ENCODE measurements at regions not wholly inside any gene's neighbourhood (a gene's known extent, or its start where the extent isn't known, plus 50 kb on each side); places are given as distances from the start of the nearest gene placed in this dataset.
"Not testable (repeated sequence)": the region's sequence is repeated elsewhere in the genome, so short reads cannot be mapped to it uniquely, and the experiment has no call there.

DNA sequence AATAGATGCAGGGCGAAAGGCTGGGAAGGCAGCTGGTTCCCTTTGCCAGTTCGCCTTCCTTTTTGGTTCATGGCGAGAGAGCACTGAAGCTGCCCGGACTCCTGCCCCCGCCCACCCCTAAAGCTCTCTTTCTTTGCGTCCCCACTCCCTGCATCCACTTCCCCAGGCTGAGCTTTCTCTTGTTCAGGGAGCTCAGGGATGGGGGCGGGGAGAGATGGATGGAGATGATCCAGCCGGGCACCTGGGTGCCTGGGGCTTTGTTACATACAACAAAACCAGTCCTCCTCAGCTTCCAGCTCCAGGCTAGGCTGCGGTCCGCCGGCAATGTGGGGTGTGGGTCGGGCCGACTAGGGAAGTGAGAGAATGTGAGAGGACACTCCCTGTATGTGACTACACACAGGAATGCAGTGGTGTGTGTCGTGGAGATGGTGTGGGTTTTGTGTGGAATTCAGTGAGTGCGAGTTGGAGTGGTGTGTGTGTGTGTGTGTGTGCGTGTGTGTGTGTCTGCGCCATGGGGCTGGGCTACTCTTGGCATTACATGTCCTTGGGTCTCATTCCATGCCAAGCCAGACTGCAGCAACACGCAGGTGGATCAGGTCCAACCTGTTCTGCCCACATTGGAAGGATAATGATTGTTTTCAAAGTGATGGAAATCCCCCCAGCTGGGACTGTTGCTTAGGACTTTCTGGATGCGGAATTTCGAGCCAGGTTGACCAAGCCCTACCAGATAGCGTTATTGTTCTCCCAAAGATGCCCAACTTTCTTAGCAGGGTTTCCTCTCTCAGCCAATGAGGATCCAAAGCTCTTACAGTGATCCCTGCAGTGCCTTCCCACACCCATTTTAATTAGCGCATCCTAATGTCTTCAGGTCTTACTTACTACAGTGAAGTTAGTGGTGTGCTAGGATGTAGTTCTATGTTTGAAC, 149.4 kb upstream of the CHRDL1 start:
- DNase-seq = no peak
- H3K36me3 Mint-ChIP-seq (ENCODE audit: low read depth) = no peaks in the 10 kb centered on the region
- no peaks in the 10 kb centered on the region for H3K9me3 Mint-ChIP-seq
- H3K4me1 Mint-ChIP-seq (ENCODE audit: low read depth) = no peaks in the 10 kb centered on the region
- no peak overlapping the region for H3K27ac Mint-ChIP-seq
- H3K4me3 Mint-ChIP-seq = no peak overlapping the region
- peaks cover 73% of the 10 kb centered on the region for H3K27me3 Mint-ChIP-seq

DNA sequence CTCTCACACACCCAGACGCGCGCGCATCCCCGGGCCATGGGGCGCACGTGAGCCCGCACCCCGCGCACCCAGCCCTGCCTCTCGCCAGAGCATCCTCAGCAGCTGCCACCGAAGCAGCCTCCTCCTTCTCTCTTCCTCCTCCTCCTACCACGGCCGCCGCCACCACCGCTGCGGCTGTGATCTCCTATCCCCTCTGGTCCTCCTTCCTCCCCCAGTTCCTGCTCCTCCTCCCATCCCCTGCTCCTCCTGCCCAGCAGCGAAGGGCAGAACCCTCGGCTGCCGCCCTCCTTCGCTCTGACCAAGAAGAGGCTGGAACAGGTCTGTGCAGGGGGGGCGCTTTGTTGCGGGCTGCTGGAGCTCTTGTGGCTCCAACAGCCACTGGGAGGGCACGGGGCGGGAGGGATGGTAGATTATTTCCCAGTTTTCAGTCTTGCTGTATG, 148.7 kb upstream of the CHRDL1 start:
- no peaks in the 10 kb centered on the region for H3K36me3 Mint-ChIP-seq (ENCODE audit: low read depth)
- H3K4me1 Mint-ChIP-seq (ENCODE audit: low read depth) = no peaks in the 10 kb centered on the region
- no peak for DNase-seq
- peaks cover 70% of the 10 kb centered on the region for H3K27me3 Mint-ChIP-seq
- H3K27ac Mint-ChIP-seq = no peak overlapping the region
- H3K4me3 Mint-ChIP-seq = no peak overlapping the region
- H3K9me3 Mint-ChIP-seq = no peaks in the 10 kb centered on the region

DNA sequence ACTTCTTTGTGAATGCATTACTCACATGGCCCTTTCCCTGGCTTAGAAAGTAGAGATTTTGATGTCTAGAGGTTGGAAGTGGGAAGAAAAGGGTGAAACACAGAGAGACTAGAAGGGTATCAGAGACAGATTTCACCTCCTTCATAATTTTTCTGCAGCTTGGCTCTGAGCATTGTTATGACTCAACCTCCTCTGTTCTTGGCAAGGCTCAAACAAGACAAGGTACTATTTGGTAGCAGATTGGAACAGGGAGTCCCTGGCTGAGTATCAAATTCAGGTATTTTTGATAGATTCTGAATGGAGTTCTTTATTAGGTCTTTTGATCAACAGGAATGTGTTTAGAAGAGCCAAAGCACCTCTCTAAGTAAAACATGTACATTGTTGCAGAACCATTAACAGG, 146.3 kb upstream of the CHRDL1 start:
- Mint-ChIP-seq H3K4me1 (ENCODE audit: low read depth) (no peaks in the 10 kb centered on the region), H3K9me3 (no peaks in the 10 kb centered on the region), H3K27me3 (peaks cover 59% of the 10 kb centered on the region), H3K27ac (no peak overlapping the region), H3K4me3 (no peak overlapping the region), H3K36me3 (ENCODE audit: low read depth) (no peaks in the 10 kb centered on the region)
- DNase-seq = no peak

DNA sequence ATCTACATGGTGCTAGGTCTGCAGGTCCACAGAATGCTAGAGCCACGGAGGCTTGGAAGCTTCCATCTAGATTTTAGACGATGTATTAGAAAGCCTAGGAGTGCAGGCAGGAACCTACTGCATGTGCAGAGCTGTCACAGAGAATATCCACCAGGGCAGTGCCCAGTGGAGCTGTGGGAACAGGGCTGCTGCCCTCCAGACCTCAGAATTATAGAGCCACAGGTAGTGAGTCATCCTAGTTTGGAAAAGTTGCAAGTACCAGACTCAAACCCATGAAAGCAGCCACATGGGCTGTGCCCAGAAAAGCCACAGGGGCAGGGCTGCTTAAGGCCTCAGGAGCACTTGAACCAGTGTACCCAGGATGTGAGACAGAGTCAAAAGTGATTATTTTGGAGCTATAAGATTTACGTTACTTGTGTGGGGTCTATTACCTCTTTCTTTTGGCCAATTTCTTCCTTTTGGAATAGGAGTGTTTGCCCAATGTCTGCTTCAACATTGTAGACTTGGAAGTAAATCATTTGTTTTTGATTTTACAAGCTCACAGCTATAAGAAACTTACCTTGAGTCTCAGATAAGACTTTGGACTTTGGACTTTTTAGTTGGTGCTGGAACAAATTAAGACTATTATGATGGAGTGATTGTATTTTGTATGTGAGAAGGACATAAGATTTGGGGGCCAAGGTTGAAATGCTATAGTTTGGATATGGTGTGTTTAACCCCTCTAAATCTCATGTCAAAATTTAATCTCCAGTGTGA, 143.5 kb upstream of the CHRDL1 start:
- H3K4me3 Mint-ChIP-seq = no peak overlapping the region
- H3K27ac Mint-ChIP-seq = no peak overlapping the region
- H3K36me3 Mint-ChIP-seq (ENCODE audit: low read depth) = no peaks in the 10 kb centered on the region
- no peaks in the 10 kb centered on the region for H3K9me3 Mint-ChIP-seq
- peaks cover 43% of the 10 kb centered on the region for H3K27me3 Mint-ChIP-seq
- no peaks in the 10 kb centered on the region for H3K4me1 Mint-ChIP-seq (ENCODE audit: low read depth)
- DNase-seq = no peak

DNA sequence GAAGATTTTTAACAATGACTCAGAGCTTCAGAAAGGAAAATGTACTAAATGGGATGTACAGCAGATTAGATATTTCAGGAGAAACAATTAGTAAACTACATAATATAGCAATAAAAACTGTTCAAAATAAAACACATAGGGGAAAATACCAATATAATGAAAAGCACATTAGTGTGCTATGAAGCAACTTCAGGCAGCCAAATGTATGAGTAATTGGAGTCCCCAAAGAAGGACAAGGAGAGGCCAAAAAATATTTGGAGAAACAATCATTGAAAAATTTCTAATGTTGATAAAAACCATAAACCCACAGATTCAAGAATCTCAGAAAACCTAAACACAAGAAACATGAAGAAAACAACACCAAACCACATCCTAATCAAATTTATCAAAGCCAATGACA, 129.3 kb upstream of the CHRDL1 start:
- Mint-ChIP-seq H3K4me1 (ENCODE audit: low read depth) (no peaks in the 10 kb centered on the region), H3K27ac (no peak overlapping the region), H3K9me3 (no peaks in the 10 kb centered on the region)

DNA sequence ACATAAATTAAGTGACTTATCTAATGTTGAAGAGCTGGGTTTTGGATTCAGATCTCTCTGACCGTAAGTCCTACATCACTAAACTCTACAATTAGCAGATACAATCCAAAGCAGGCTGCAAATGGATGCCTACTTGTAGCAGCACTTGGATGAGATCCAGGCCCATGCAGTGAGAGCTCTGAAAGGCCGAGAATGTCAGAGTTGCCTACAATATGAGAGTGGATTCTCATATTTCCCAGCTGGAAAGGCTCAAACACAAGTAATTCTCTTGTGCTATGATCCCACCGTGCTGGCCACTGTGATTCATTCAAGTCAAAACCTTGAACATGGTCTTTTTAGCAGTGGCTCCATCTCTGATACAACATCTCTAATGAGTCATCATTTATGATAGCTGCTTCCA, 125.4 kb upstream of the CHRDL1 start:
- H3K27me3 Mint-ChIP-seq = peaks cover 20% of the 10 kb centered on the region
- no peaks in the 10 kb centered on the region for H3K4me1 Mint-ChIP-seq (ENCODE audit: low read depth)
- H3K4me3 Mint-ChIP-seq = no peak overlapping the region
- no peak for DNase-seq
- no peak overlapping the region for H3K27ac Mint-ChIP-seq
- H3K36me3 Mint-ChIP-seq (ENCODE audit: low read depth) = no peaks in the 10 kb centered on the region
- no peaks in the 10 kb centered on the region for H3K9me3 Mint-ChIP-seq

More for the DNA sequence above, 129.3 kb upstream of the CHRDL1 start:
- no peak for DNase-seq
- Mint-ChIP-seq H3K36me3 (ENCODE audit: low read depth) (no peaks in the 10 kb centered on the region), H3K4me3 (no peak overlapping the region), H3K27me3 (peaks cover 32% of the 10 kb centered on the region)

DNA sequence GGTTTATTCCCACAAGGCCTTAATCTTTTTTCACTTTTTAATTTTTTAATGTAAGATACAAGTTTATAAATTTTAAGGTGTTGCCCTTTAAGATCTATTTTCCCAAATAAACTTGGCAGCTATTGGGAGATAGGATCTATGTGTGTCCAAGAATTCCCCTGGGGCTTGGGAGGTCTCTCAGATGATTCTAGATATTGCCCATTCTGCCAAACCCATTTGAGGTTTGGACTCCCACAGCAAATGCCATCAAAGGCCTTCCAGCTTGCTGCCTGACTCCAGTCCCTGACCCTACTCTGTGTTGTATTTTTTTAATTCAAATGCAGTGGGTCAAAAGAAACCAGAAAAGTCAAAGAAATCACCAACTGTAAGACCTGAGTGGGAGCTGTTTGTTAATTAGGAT, 120.0 kb upstream of the CHRDL1 start:
- DNase-seq = no peak
- Mint-ChIP-seq H3K4me3 (no peak overlapping the region), H3K36me3 (ENCODE audit: low read depth) (no peaks in the 10 kb centered on the region), H3K4me1 (ENCODE audit: low read depth) (no peaks in the 10 kb centered on the region), H3K27me3 (peaks cover 15% of the 10 kb centered on the region), H3K27ac (no peak overlapping the region), H3K9me3 (no peaks in the 10 kb centered on the region)

DNA sequence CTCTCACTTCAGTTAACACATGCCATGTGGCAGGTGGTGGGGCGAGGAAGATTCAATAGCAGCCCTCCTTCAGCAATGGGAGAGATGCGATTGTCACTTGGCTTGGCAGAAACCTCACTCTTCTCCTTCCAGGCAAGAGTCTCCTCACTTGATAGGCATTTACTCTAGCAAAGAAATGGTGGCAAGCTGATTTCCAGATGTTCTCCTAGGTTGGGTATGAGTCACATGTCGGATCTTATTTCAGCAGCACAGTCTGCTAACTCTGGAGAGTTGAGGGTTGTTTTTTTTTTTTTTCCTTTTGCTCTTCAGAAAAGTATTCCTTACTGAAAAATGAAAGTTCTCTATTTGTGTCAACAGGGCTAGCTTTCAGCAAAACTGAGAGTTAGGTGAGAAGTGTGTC, 119.5 kb upstream of the CHRDL1 start:
- H3K9me3 Mint-ChIP-seq = no peaks in the 10 kb centered on the region
- no peaks in the 10 kb centered on the region for H3K36me3 Mint-ChIP-seq (ENCODE audit: low read depth)
- no peak for DNase-seq
- peaks cover 18% of the 10 kb centered on the region for H3K27me3 Mint-ChIP-seq
- no peak overlapping the region for H3K4me3 Mint-ChIP-seq
- no peak overlapping the region for H3K27ac Mint-ChIP-seq
- H3K4me1 Mint-ChIP-seq (ENCODE audit: low read depth) = no peaks in the 10 kb centered on the region

DNA sequence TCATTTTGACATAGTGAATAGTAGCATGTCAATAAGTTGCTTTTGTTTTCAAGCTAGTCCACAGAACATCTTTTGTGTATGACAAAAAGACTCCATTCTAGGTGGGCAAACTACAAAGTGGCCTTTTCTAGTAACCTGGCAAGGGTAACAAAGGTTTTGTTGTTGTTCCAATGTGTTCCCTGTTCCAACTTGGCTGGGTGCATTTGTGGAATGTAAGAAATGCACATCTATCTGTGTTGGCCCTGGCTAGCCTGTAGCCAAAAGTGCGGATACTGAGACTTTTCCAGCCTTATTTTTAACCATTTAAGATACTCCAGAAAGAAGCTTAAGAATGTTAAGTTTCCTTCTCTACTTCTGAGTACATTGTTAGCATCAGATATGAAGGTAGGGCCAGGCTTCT, 118.7 kb upstream of the CHRDL1 start:
- Mint-ChIP-seq H3K27me3 (peaks cover 21% of the 10 kb centered on the region), H3K36me3 (ENCODE audit: low read depth) (no peaks in the 10 kb centered on the region), H3K4me3 (no peak overlapping the region), H3K27ac (no peak overlapping the region), H3K9me3 (no peaks in the 10 kb centered on the region), H3K4me1 (ENCODE audit: low read depth) (no peaks in the 10 kb centered on the region)
- DNase-seq = no peak

DNA sequence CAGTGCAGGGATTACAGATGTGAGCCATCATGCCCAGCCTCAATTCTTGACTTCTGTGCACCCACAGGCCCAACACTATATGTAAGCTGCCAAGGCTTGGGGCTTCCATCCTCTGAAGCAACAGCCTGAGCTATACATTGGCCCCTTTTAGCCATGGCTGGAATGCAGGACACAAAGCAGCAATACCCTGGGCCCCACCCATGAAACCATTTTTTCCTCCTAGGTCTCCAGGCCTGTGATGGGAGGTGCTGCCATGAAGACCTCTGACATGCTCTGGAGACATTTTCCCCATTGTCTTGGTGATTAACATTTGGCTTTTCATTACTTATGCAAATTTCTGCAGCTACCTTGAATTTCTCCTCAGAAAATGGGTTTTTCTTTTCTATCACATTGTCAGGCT, 109.1 kb upstream of the CHRDL1 start:
- H3K4me3 Mint-ChIP-seq; H3K9me3 Mint-ChIP-seq; DNase-seq; H3K36me3 Mint-ChIP-seq (ENCODE audit: low read depth); H3K4me1 Mint-ChIP-seq (ENCODE audit: low read depth); H3K27ac Mint-ChIP-seq: not testable (repeated sequence)
- peaks cover 31% of the 10 kb centered on the region for H3K27me3 Mint-ChIP-seq

DNA sequence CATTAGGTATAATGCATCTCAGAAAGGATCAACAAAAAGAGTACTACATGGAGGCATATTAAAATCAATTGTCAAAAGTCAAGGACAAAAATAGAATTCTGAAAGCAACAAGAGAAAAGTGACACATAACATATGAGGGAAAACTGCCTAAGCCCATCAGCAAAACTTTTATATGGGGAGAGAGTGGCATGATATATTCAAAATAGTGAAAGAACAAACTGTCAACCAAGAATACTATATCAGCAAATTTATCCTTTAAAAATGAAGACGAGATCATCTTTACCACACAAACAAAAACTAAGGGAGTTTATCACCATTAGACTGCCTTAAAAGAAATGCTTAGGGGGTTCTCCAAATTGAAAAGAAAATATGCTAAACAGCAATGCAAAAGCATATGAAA, 86.4 kb upstream of the CHRDL1 start:
- no peak overlapping the region for H3K4me3 Mint-ChIP-seq
- H3K27me3 Mint-ChIP-seq = peaks cover 14% of the 10 kb centered on the region
- no peaks in the 10 kb centered on the region for H3K36me3 Mint-ChIP-seq (ENCODE audit: low read depth)
- no peak for DNase-seq
- H3K4me1 Mint-ChIP-seq (ENCODE audit: low read depth) = no peaks in the 10 kb centered on the region
- H3K9me3 Mint-ChIP-seq = peaks cover 20% of the 10 kb centered on the region
- H3K27ac Mint-ChIP-seq = no peak overlapping the region

DNA sequence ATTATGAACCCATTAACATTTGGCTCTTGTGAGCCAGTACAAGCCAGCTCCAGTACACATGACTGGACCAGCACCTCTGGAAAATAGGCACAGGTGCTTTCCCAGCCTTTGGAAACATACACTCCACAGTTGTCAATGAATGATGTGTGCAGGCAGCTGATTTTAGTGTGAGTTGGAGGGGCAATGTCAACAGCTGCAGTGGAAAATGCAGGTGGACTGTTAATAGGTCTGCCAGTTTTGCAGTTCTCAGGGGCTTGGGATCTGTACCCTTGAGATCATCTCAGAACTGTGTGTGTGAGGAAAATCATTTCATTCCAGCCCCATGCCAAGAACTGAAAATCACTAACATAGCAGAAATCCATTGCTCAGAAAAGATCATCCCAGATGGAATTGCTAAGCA, 81.7 kb upstream of the CHRDL1 start:
- DNase-seq = no peak
- H3K27ac Mint-ChIP-seq = no peak overlapping the region
- H3K27me3 Mint-ChIP-seq = peaks cover 25% of the 10 kb centered on the region
- no peak overlapping the region for H3K4me3 Mint-ChIP-seq
- no peaks in the 10 kb centered on the region for H3K36me3 Mint-ChIP-seq (ENCODE audit: low read depth)
- no peaks in the 10 kb centered on the region for H3K4me1 Mint-ChIP-seq (ENCODE audit: low read depth)
- H3K9me3 Mint-ChIP-seq = peaks cover 12% of the 10 kb centered on the region

DNA sequence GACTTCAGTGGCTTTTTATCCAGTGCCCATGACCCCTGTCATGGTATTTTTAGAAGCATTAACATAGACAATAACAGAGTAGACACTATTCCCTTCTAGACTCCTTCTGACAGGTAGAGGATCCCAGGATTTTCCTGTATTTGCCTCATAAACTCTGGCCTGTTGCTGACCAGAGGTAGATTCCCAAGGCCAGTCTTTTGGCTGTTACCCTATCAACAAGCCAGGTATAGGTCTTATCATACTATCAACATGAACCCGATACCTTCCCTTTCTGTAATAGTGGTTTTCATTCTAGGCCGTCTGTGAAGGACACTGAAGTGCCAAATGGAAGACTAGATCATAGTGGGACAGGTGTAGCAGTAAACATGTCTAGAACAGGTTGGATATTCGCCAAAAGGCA, 76.2 kb upstream of the CHRDL1 start:
- no peak overlapping the region for H3K27ac Mint-ChIP-seq
- no peak overlapping the region for H3K4me3 Mint-ChIP-seq
- no peaks in the 10 kb centered on the region for H3K36me3 Mint-ChIP-seq (ENCODE audit: low read depth)
- peaks cover 17% of the 10 kb centered on the region for H3K27me3 Mint-ChIP-seq
- no peak for DNase-seq
- H3K9me3 Mint-ChIP-seq = no peaks in the 10 kb centered on the region
- no peaks in the 10 kb centered on the region for H3K4me1 Mint-ChIP-seq (ENCODE audit: low read depth)

DNA sequence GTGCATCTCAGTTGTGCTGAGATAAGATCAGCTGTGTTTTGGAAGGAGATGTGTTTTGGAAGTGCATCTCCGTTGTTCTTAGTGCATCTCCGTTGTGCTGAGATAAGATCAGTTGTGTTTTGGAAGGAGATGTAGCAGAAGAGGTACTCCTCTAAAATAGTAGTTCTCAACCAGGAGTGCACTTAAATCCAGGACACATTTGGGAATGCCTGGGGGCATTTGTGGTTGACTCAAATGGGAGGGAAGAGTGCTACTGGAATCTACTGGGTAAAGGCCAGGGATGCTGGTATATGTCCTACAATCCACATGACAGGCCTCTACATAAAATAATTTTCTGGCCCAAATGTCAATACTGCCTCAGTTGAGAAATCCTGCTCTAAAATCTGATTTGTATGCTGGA, 70.8 kb upstream of the CHRDL1 start:
- H3K27ac Mint-ChIP-seq = no peak overlapping the region
- H3K9me3 Mint-ChIP-seq = no peaks in the 10 kb centered on the region
- no peak for DNase-seq
- no peaks in the 10 kb centered on the region for H3K36me3 Mint-ChIP-seq (ENCODE audit: low read depth)
- H3K4me3 Mint-ChIP-seq = no peak overlapping the region
- no peaks in the 10 kb centered on the region for H3K4me1 Mint-ChIP-seq (ENCODE audit: low read depth)
- H3K27me3 Mint-ChIP-seq = peaks cover 24% of the 10 kb centered on the region

DNA sequence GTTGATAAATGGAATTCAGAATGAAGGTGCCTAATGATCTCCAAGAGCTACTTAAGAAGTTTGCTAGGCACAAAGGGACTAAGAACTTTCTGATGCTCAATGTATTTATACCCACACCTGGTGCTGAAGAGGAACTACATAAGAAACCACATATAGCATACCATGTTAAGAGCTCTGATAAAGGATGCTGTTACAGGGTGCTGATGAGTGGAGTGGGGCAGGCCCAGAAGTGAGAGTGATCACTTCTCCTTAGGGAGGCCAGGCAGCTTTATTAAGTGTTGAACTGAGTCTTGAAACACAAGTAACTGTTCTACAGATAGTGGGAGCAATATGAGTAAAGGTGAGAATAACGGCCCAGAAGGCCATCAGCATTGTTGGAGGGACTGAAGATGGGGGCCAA, 68.3 kb upstream of the CHRDL1 start:
- peaks cover 42% of the 10 kb centered on the region for H3K27me3 Mint-ChIP-seq
- DNase-seq = no peak
- H3K4me3 Mint-ChIP-seq = no peak overlapping the region
- no peak overlapping the region for H3K27ac Mint-ChIP-seq
- no peaks in the 10 kb centered on the region for H3K9me3 Mint-ChIP-seq
- no peaks in the 10 kb centered on the region for H3K4me1 Mint-ChIP-seq (ENCODE audit: low read depth)
- no peaks in the 10 kb centered on the region for H3K36me3 Mint-ChIP-seq (ENCODE audit: low read depth)

Data from activated T-cell treated with anti-CD3 and anti-CD28 coated beads, Interleukin-2, amount 50 U/mL, for 24 hours (primary cell).